NCI-H2196 treated with DMSO at 0.1 percent for 48 hours (cell line): ENCODE measurements at regions not wholly inside any gene's neighbourhood (a gene's known extent, or its start where the extent isn't known, plus 50 kb on each side); places are given as distances from the start of the nearest gene placed in this dataset.
"Not testable (repeated sequence)": the region's sequence is repeated elsewhere in the genome, so short reads cannot be mapped to it uniquely, and the experiment has no call there.

ENCODE experiments used
- DNase-seq: peaks from one replicate; lab custom pipeline; 2025; ENCODE audit not compliant: unreplicated experiment; lab: John Stamatoyannopoulos, UW

DNA sequence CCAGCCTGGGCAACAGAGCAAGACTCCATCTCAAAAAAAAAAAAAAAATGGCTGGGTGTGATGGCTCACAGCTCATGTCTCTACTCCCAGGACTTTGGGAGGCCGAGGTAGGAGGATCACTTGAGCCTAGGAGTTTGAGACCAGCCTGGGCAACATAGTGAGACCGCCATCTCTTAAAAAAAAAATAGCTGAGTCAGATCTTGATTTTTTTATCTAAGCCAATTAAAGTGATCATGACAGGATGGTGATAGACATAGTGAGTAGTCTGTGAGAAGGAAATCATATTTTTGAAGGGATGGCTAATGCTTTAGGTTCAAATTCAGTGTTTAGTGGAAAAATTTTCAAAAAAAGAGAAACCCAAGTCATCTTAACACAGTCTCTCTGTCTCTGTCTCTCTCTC is 114.6 kb upstream of the JARID2 start:
- no peak for DNase-seq

DNA sequence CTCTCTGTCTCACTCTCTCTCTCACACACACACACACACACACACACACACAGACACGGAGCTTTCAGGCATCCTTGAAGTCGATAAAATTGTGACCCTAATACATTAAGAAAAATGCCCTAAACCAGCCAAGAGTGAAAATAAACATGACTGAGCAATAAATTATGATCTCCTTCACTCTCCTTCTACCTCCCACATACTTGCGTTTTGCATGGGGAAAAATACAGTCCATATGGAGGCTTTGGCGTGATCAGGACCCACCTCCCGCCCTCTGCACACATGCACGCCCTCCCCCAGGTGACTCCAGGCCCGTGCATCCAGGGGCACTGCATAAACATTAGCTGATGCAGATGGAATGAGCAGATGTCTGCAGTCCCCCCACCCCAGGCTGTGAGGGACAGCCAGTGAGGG is 114.2 kb upstream of the JARID2 start:
- DNase-seq, result no peak

DNA sequence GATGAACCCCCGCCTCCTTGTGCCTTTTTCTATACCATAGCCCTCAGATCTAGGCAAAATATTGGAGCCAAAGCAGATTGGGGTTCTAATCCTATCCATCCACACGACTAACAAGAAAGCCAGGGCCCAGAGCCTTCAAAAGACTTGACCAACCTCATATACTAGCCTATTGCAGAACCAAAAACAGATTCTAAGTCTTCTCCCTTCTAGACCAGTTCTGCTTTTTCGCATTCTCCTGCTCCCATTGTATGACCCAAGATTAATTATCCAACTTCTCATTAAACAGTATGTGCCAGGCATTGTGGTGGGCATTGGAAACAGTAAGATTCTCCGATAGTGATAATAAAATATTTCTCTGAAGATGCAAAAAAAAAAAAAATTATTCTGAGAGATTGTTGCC is 113.7 kb upstream of the JARID2 start:
- DNase-seq, result no peak

DNA sequence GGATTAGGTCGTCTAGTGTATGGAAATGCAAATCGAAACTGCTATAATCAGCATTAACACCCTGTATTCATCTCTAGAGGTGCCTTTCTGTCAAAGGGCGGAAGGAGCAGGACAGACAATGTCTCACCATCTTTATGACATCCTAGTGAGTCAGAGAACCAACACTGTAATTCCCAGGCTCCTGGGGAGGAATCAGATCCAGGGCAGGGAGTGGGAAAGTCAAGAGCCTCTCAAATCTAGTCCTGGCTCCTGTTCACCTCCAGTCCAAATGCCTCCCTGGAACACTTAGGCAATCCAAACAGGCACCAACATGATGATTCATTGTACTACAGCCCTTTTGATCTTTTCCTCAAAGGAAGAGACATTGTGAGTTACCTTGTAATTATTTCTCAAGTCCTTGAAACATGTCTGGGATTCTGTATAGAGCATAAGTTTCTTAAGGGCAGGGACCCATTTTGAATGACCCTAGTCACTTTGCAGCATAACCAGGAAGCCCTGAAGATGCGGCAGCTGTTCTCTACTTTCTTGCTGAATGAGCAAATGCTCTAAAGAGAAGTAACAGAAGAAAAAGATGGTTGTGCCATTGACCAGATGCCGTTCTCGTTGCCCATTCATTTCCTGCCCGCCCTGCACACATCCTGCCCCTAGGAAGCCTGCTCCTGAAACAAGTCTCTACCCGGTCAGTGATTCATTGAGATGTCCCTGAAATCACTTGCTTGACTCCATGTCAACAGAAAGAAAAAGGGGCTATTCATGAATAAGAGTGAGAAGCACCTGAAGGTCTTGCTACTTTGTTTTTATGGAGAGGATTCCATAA is 112.8 kb upstream of the JARID2 start:
- DNase-seq, result no peak

DNA sequence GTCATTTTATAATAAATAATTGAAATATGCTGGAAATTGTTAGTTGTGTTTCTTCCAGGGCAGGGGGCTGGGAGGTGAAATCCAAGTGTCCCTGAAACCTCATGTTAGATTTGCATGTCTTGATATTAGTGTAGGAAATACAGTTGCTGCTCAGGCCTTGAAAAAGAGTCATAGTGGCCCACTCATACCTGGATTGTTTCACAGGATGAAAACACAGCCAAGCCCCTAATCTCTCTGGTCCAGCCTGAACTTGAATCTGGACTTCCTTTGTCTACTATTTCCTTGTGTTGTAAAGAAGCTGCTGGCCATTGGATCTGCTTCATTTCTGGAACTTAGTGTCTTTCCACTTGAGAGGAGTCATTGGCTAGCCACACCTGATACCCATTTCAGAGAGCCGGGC is 108.8 kb upstream of the JARID2 start:
- no peak for DNase-seq

DNA sequence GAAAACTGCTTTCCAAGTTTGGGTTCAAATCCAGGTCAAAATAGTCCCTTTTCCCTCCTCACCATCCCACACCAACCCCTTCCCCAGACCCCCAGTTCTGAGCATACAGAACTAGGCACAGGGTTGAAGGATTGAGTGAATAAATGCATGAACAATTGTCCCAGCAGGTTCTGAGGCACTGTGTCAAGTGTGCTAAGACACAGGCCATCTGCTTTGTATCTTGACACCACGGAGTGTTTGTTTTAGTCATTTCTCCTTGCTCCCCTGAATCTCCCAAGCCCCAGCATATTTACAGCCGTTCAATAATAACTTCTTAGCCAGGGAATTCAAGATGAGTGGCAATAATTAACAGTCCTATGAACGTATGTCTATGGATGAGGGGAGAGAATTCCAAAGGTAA is 102.8 kb upstream of the JARID2 start:
- DNase-seq, result no peak

DNA sequence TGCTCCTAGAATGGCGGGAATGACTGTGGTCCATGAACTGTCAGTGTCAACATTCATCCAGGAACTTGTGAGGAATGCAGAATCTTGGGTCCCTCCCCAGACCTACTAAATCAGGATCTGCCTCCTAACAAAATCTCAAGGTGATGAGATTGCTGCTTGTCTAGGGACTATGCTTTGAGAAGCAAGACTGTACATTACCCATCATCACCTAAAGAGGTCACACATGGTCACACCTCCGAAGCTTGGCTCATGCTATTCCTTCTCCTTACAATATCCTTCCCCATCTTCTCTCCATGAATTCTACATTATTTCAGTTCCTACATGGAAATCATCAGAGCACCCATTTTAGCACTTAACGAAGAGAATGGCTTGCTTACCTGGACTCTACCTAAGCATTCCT is 102.3 kb upstream of the JARID2 start:
- DNase-seq, result no peak

DNA sequence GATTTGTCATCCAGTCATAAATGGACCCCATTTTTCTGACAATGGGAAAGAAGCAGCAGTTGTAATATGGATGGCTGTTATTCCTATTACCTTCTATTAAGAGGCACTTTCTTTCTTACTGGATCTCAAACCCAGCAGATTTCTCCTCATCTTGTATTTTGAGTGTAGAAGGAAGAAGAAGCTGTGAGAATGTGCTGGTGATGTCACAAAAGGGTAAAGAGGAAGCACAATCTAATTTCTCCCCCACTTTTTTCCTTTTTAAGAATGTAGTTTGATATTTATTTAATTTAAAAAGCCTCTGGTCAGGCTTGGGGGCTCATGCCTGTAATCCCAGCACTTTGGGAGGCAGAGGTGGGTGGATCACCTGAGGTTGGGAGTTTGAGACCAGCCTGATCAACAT is 100.0 kb upstream of the JARID2 start:
- no peak for DNase-seq

DNA sequence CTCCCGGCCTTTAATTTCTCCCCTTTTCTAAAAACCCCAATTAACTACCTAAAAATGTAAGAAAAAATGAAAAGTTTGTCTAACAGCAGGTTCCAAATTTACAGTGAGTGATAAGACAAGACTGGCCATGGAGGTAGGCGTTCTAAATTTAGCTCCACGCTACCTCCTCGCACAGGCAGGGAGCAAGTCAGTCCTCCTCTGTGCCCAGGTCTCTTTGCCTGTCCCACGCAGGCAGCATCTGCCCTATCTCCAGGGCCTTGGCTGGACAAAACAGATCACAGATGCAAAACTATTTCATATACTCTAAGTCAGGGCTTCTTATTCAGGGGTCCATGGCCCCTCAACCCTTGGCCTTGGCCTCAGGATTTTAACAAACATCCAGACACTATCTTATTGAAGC is 98.0 kb upstream of the JARID2 start:
- DNase-seq, result no peak

DNA sequence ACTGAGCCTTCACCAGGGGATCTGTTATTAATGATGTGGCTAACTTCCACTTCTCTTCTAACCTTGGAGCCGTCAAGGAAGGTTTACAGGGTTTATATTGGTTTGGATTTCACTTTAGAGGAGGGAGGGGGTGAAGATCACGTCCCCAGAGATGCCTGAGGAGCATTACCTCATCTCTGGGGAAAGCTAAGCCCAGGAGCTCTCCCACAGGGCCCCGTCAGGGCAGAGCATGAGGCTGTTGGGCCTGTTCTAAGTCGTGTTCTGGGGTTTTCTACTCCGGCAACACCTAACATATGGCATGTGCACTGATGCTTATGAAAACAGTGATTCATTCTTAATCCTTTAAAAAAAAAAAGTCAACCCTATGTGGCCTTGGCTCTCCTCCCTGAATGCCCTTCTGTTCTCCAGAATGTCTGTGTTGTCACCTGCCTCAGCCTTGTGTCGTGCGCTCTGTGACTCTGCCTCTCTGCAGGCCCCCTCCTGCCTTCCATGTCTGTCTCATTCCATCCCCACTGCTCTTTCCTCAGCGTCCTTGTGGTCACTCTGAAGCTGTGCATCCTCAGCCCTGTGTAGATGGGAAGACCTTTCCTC is 97.4 kb upstream of the JARID2 start:
- no peak for DNase-seq

DNA sequence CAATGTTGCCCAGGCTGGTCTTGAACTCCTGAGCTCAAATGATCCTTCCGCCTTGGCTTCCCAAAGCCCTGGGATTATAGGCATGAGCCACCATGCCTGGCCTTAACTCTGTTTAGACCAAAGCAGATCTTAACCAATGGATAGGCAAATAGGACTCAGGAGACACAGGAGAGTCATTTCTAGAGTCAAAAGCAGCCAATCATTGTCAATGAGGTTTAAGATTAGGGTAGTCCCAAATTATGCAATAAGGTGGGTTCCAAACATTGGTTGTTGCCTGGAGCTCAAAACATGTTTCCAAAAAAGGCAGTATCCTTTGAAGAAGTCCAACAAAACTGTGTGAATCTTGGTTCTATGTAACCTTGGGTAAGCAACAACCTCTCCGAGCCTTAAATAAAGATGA is 95.7 kb upstream of the JARID2 start:
- no peak for DNase-seq

DNA sequence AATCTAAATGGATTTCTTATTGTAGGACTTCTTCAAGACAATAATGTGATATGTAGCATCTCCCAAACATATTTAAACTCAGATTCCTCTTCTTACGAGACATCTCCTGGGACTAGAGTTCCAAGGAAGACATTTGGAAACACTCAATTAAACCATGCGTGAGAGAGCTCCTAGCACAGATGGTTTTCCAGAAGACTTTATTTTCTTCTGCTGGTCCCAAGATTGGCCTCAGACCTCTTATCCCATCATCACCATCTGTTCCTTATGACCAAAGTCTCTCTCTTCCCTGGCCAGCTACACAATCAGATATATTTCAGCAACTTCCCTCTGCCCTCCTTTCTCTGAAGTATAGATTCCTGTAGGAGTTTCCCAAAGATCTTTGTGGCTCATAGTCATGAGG is 93.2 kb upstream of the JARID2 start:
- DNase-seq, result no peak

DNA sequence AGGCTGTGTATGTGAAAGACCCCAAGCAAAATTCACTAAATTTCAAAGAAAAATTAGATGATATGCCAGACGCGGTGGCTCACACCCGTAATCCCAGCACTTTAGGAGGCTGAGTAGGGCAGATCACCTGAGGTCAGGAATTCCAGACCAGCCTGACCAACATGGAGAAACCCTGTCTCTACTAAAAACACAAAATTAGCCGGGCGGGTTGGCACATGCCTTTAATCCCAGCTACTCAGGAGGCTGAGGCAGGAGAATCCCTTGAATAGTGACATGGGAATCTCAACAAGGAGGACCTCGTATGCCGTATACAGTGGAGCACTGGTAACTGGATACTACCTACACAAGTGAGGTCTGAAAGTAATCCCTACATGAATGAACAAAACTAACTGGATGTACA is 92.7 kb upstream of the JARID2 start:
- no peak for DNase-seq

DNA sequence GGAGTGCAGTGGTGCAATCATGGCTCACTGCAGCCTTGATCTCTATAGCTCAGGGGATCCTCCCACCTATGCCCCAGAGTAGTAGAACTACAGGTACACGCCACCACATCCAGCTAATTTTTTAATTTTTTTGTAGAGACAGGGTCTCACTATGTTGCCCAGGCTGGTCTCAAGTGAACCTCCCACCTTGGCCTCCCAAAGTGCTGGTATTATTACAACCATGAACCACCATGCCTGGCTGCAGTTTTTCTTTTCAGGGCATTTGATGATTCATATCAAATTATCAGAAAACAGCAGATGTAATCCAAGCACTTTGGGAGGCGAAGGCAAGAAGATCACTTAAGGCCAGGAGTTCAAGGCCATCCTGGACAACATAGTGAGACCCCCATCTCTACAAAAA is 88.4 kb upstream of the JARID2 start:
- no peak for DNase-seq

DNA sequence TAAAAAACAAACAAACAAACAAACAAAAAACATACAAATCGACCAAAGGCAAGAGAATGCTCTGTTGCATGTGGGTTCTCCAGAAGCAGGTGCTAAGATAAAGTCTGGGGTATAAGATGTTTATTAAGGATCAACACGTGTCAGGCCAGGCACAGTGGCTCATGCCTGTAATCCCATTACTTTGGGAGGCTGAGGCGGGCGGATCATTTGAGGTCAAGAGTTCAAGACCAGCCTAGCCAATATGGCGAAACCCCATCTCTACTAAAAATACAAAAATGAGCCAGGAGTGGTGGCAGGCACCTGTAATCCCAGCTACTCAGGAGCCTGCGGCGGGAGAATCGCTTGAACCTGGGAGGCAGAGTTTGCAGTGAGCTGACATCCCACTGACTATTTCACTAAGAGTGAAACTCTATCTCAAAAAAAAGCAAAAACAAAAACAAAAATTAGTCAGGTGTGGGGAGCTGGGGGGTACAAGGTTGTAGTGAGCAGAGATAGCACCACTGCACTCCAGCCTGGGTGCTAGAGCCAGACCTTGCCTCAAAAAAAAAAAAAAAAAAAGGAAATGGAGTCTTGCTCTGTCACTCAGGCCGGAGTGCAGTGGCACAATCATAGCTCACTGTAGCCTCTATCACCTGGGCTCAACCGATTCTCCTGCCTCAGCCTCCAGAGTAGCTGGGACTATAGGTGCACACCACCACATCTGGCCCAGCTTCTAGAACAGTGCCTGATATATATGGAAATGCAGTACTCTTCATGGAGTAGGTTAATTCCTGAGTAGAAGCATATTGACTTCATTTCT is 86.8 kb upstream of the JARID2 start:
- DNase-seq, result no peak

DNA sequence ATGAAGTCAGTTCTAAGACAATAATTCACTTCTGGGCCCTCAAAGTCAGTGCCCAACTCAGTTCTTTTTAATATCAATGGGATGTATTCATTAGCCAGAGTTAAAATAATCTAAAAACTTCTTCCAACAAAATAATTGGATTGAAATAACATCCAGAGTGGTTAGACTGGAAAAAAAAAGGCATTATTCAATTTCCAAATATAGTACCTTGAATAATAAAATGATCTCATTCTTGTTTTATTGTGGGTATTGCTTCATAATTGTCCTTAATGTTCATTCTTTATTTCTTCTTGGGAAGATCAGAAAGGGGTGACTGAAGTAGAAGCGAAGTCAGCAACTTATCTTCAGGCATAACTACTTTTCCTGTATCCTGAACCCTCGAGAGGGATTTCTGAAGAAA is 85.1 kb upstream of the JARID2 start:
- DNase-seq, result no peak

DNA sequence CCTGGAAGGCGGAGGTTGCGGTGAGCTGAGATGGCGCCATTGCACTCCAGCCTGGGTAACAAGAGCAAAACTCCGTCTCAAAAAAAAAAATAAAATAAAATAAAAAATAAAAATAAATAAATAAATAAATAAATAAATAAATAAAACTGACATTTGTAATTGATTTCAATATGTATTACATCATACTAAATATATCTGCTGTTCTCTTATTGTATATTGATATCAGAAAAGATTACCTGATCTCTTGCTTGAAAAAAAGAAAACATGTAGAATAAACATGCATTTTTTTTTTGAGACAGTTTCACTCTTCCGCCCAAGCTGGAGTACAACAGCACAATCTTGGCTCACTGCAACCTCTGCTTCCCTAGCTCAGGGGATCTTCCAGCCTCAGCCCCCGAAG is 81.0 kb upstream of the JARID2 start:
- not testable (repeated sequence) for DNase-seq

DNA sequence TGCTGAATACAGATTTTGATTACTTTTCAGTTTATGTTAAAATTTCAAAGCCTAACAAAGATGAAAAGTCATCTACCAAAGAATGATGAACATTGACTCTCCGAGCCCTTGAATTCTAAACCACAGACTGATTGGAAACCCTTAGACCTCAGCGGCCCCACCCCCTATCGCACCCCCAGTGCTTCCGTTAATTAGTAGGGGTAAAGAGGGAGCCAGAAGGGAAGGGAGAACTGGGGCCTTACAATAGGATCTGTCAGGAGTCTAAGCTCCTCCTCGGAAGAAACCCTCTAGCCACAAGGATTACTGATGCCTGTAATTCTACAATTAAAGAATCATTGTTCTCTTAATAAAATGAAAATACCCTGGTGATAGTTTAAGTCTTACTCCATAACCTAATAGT is 79.7 kb upstream of the JARID2 start:
- no peak for DNase-seq

DNA sequence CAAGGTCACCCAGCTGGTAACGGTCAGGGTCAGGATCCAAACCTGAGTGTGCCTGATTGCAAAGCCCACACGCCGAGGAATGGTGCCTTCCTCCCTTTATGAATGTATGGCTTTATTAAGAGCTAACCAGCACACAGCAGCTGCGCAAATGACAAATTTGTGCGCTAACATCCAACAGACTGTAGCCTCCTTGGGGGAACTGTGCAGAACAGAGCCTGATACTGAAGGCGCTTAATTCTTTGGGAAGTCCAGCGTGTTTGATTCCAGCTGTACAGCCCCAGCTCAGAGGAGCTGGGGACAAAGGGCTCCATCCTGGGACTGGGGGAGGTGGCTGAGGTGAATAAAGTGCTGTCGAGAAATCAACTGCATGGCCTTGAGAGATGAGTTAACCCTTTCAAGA is 75.7 kb upstream of the JARID2 start:
- no peak for DNase-seq

DNA sequence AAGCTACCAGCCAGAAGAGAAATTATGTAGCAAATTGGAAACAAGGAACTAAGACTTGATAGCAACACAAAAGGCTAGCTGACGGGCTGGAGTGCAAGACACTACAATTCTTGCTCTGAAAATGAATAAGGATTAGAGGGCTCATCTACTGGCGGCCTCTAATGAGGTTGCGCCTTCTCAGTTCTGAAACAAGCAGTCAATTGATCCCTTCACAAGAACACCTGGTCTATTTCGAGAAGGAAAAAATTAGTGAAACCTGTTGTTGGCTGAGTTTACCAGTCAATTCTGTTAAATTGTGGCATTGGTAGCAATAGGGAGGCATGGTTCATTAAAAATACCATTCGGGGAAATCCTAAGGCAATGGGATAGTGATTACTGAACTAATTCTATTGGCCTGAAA is 74.8 kb upstream of the JARID2 start:
- no peak for DNase-seq

DNA sequence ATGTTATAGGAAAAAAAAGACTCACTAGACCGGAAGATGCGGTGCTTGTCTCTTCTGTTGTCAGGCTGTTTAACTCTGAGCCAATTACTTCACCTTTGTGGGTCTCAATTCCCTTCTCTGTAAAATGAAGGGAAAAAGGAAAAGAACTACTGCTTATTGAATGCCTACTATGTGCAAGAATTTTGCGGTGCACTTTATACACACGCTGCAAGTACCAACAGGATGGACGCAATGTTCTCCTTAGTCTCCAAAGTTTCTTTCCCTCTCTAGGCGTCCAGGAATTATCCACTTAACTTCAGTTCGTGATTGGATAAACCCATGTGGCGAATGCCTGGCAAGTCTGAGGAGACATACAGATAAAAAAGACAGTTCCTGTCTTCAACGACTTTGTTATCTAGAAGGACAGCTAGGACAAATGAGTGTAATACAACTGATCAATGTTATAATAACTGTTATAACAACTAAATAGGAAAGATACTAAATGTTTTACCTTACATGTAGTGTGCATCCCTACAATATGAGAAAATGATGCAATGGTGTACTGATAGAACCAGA is 69.0 kb upstream of the JARID2 start:
- DNase-seq, result no peak

DNA sequence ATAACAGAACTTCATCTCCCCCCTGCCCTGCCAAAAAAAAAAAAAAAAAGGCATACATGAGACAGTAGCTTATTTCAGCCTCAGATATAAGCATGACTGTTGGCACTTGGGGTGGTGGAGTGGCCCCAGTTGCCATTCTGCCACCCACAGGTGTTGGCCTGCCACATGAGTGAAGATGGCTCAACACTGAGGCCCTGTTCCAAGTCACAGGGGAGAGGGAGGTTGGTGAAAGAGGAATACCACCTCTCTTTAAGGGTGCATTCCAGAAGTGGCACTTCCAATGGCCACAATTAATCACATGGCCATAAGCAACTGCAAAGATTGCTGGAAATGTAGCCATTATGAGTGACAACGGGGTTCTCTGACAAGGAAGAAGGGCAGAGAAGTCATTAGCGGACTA is 61.9 kb upstream of the JARID2 start:
- no peak for DNase-seq
